ENCODE measurements at regions not wholly inside any gene's neighbourhood (a gene's known extent, or its start where the extent isn't known, plus 50 kb on each side); places are given as distances from the start of the nearest gene placed in this dataset.
A peak's percentile ranks its signal among the peaks of the same experiment; 100 is the strongest.

DNA sequence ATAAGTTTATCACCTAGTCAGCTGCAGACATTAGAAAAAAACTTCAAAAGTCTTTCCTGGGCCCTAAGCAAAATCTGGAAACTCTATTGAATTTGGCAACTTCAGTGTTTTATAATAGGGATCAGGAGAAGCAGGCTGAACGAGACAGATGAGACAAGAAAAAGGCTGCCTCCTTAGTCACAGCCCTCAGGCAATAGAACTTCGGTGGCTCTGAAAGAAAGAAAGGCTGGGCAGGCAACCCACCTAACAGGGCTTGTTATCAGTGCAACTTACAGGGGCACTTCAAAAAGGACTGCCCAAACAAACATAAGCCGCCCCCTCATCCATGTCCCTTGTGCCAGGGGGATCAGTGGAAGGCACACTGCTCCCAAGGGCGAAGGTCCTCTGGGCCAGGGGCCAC is 657.9 kb upstream of the HS3ST5 start:
- CTCF ChIA-PET, result no interaction called here
- POLR2A ChIA-PET, result no interaction called here
- intact Hi-C loops (cut with micrococcal nuclease), result no loop called here

DNA sequence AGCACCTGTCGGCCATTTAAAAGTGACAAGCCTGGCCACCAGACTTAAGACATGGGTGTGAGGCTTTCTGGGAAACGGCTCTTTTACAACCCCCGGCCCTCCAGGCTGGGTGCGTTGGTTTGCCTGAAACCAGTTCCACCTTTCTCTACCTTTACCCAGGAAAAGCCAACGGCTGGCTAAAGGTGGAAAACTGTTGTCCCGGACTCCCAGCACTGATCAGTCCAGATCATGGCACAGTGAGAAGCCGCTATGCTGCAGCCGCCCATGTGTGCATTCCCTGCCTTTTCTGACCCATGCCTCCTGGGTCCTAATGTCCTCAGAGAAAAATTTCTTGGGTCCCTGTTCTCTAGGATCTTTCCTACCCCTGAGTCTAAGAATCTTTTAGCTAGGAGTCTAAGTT is 655.7 kb upstream of the HS3ST5 start:
- Mint-ChIP-seq H3K27me3 (no peaks in the 10 kb centered on the region), H3K36me3 (ENCODE audit: low read depth) (no peaks in the 10 kb centered on the region), H3K27ac (no peak overlapping the region), H3K9me3 (peaks cover 9% of the 10 kb centered on the region), H3K4me3 (no peak overlapping the region), H3K4me1 (ENCODE audit: low read depth) (peaks cover 7% of the 10 kb centered on the region)
- intact Hi-C loops (cut with micrococcal nuclease), result no loop called here
- no peak for DNase-seq
- POLR2A ChIA-PET, result no interaction called here
- no peak for ATAC-seq
- CTCF ChIA-PET, result no interaction called here
- TF ChIP-seq, protein P1, sequence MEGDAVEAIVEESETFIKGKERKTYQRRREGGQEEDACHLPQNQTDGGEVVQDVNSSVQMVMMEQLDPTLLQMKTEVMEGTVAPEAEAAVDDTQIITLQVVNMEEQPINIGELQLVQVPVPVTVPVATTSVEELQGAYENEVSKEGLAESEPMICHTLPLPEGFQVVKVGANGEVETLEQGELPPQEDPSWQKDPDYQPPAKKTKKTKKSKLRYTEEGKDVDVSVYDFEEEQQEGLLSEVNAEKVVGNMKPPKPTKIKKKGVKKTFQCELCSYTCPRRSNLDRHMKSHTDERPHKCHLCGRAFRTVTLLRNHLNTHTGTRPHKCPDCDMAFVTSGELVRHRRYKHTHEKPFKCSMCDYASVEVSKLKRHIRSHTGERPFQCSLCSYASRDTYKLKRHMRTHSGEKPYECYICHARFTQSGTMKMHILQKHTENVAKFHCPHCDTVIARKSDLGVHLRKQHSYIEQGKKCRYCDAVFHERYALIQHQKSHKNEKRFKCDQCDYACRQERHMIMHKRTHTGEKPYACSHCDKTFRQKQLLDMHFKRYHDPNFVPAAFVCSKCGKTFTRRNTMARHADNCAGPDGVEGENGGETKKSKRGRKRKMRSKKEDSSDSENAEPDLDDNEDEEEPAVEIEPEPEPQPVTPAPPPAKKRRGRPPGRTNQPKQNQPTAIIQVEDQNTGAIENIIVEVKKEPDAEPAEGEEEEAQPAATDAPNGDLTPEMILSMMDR (IDR thresholded peaks at IDR 0.05), result no peak

More for the DNA sequence above, 657.9 kb upstream of the HS3ST5 start:
- TF ChIP-seq, protein P1 (IDR thresholded peaks at IDR 0.05), result no peak
- DNase-seq (no peak), ATAC-seq (no peak)
- peaks cover 9% of the 10 kb centered on the region for H3K9me3 Mint-ChIP-seq
- H3K27ac Mint-ChIP-seq, result no peak overlapping the region
- H3K36me3 Mint-ChIP-seq (ENCODE audit: low read depth), result no peaks in the 10 kb centered on the region
- H3K4me3 Mint-ChIP-seq, result no peak overlapping the region
- H3K4me1 Mint-ChIP-seq (ENCODE audit: low read depth), result peaks cover 7% of the 10 kb centered on the region
- no peaks in the 10 kb centered on the region for H3K27me3 Mint-ChIP-seq

DNA sequence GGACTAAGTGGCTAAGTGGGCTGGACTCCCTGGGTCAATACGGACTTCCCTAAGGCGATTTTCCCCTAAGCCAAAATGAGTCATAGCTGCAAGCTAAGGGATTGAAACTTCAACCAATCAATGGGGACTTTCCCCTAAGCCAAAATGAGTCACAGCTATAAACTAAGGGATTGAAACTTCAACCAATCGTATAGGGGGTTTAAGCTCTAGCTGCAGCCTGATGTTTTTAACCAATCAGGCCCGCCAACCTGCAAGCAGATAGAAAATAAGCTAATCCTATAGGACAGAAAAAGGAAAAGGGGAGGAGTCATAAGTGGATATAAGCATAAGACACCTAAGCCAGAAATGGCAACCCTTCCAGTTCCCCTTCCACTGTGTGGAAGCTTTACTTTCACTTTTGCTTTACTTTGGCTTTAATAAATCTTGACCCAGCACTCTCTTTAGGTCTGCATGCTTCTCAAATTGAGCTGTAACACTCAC is 655.0 kb upstream of the HS3ST5 start:
- H3K4me1 Mint-ChIP-seq (ENCODE audit: low read depth), result peaks cover 7% of the 10 kb centered on the region
- ChIA-PET CTCF (no interaction called here), POLR2A (no interaction called here)
- H3K9me3 Mint-ChIP-seq, result peaks cover 9% of the 10 kb centered on the region
- ATAC-seq (peak; percentile 45), DNase-seq (peak; percentile 21)
- no peaks in the 10 kb centered on the region for H3K27me3 Mint-ChIP-seq
- H3K27ac Mint-ChIP-seq, result no peak overlapping the region
- intact Hi-C loops (cut with micrococcal nuclease), result no loop called here
- no peaks in the 10 kb centered on the region for H3K36me3 Mint-ChIP-seq (ENCODE audit: low read depth)
- TF ChIP-seq, protein P1 (IDR thresholded peaks at IDR 0.05), result no peak
- no peak overlapping the region for H3K4me3 Mint-ChIP-seq

DNA sequence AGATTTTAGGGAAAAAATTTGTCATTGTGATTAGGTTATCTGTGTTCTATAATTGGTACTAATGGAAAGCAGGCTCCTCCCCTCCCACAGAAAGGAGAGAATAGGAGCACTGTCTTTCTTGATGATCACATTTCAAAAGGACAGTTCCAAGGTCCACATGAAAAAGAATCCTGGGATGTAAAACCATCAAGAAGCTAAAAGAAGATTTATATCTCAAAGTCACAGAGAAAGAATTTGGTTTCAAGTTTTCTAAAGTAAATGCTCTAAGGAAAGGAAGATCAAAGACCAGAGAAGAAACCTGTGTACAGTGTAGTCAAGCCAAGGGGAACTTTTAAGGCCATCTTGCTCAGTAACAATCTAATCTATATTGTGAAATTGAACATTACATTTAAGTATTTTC is 652.7 kb upstream of the HS3ST5 start:
- intact Hi-C loops (cut with micrococcal nuclease), result no loop called here
- POLR2A ChIA-PET, result no interaction called here
- TF ChIP-seq, protein P1 (IDR thresholded peaks at IDR 0.05), result no peak
- Mint-ChIP-seq H3K36me3 (ENCODE audit: low read depth) (no peaks in the 10 kb centered on the region), H3K9me3 (peaks cover 2% of the 10 kb centered on the region), H3K27me3 (no peaks in the 10 kb centered on the region), H3K4me1 (ENCODE audit: low read depth) (no peaks in the 10 kb centered on the region), H3K27ac (no peak overlapping the region), H3K4me3 (no peak overlapping the region)
- no peak for ATAC-seq
- DNase-seq, result no peak
- CTCF ChIA-PET, result no interaction called here

DNA sequence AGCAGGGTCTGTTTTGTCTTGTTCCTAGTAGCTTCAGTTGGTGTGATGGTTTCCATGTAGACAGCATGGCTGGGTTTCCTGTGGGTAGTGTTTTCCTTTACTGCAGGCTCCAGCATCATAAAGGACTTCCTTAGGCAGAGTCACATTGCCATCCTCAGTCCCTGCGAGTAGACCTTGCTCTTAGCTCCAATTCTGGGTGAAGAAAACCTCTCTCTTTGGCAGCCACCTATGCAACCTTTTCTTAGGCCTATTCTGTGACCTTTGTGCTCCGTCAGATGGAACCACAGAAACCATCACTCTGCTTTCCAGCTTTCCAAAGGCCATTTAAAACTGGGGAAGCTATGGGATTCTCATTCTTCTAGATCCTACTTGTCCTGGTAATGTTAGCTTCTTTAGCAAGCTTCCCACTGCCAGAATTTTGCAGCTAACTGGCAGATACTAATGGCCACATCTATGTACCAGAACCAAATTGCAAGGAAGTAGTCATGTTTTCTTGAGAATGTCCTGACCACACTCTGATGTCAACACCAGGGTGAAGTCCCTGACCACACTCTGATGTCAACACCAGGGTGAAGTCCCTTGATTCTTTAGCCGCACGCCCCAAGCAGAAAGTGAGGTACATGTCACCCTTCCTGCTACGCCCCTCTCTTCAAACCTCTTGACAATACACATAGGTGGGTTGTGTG is 646.6 kb upstream of the HS3ST5 start:
- H3K36me3 Mint-ChIP-seq (ENCODE audit: low read depth), result no peaks in the 10 kb centered on the region
- H3K27me3 Mint-ChIP-seq, result no peaks in the 10 kb centered on the region
- ATAC-seq, result peak; percentile 92
- POLR2A ChIA-PET, result no interaction called here
- TF ChIP-seq, protein P1 (IDR thresholded peaks at IDR 0.05), result no peak
- DNase-seq, result peak; percentile 63
- CTCF ChIA-PET, result no interaction called here
- peaks cover 8% of the 10 kb centered on the region for H3K4me1 Mint-ChIP-seq (ENCODE audit: low read depth)
- peak overlapping the region; percentile 83 for H3K27ac Mint-ChIP-seq
- no peaks in the 10 kb centered on the region for H3K9me3 Mint-ChIP-seq
- no peak overlapping the region for H3K4me3 Mint-ChIP-seq
- intact Hi-C loops (cut with micrococcal nuclease), result no loop called here
